G401.6 (cell line): ENCODE measurements at regions not wholly inside any gene's neighbourhood (a gene's known extent, or its start where the extent isn't known, plus 50 kb on each side); places are given as distances from the start of the nearest gene placed in this dataset.

Experiments used
- FAIRE-seq: peaks from 2 replicates; lab custom pipeline; 2012; peaks lifted over from hg19 to GRCh38; lab: Jason Lieb, UNC

DNA sequence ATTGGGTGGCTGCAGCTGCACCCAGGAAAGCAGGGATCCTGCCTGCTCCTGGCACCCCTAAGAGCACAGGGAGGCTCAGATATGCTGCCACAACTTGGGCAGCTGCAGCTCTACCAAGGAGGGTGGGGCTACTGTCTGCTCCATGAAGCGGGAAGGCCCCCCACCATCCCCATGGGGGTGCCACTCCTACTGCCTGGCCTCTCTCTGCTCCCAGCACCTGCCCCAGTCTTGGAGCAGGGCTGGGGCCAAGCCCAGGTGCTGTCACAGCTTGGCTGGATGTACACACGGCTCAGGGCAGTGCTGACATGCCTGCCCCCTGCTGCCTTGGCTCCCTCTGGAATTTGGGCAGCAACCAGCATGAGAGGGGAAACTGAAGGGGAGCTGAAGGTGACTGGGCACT lies 214.7 kb upstream of the PLPPR1 start:
- no peak for FAIRE-seq

DNA sequence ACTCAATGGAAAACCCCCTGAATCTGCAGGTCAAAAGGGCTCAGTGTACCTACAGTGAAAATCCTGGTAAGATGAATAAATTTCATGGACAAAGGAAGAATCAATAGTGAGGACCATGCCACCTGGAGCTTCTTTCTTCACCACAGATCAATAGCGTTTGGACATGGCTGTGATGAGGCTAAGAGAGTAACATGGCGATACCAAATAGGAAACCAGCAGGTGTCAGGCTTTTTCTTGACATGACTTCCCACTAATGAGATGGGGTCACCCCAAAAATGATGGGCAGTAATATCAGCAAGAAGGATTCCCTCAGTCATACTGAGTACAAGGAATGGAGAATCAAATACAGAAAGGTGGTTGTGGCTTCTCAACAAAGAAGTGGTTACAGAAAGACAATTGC lies 208.5 kb upstream of the PLPPR1 start:
- FAIRE-seq = no peak

GRCh38 chr9:100833035-100833434 lies 195.5 kb upstream of the PLPPR1 start:
- peak; percentile 74 for FAIRE-seq

- no peak for FAIRE-seq
Observed at GRCh38 chr9:100838857-100839256, 189.7 kb upstream of the PLPPR1 start.

GRCh38 chr9:100848726-100849125 lies 179.8 kb upstream of the PLPPR1 start:
- FAIRE-seq = no peak

GRCh38 chr9:100852088-100852487 lies 176.4 kb upstream of the PLPPR1 start:
- FAIRE-seq = no peak

DNA sequence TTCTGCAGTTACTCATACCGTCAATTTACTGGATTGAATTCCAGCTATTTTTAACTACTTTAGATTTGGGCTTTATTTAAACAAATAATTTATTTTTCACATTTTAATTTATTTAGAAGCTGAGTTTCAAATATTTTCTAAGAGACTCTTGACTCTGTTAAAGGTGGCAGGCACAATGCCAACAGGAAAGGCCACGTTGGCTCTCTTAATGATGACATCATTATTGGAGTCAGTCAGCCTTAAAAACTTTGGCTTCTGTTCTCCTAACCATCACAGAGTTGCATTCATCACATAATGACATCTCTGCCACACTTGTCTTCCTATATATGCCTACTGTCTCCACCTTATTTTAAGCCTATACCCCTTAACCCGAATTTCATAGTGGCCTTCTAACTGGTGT lies 172.3 kb upstream of the PLPPR1 start:
- FAIRE-seq = no peak

GRCh38 chr9:100865111-100865510 lies 163.4 kb upstream of the PLPPR1 start:
- no peak for FAIRE-seq

DNA sequence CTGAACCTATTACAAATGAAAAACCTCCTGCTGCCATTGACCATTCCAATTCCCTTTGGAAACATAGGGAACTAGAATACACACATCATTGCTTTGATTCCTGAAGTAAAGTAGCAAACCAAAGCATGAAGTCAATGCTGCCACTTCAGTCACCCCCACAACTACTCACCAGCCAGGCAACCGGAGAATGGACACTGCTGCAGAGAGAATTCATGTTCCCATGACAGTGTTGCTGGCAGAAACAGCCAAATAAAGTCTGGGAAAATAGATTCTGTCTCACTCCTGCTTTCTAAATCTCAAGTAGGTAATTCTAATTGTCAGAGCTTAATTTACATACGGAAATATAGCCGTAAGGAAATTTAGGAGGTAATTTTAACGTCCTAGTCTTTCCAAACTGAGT lies 162.9 kb upstream of the PLPPR1 start:
- FAIRE-seq = no peak

DNA sequence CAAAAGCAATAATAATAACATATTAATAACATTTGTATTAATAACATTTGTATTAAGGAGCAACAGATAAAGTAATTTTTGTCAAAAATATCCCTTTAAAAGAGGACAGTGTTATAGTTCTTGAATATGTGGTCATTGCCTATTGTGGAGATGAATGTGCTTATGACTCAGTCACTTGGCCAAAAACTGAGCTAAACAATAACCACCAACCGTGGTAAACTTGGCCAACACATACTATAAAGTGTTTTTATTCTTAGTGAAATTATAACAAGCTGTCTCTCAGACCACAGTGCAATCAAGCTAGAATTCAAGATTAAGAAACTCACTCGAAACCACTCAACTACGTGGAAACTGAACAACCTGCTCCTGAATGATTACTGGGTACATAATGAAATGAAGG lies 159.2 kb upstream of the PLPPR1 start:
- FAIRE-seq = no peak

GRCh38 chr9:100879884-100880283 lies 148.6 kb upstream of the PLPPR1 start:
- no peak for FAIRE-seq

GRCh38 chr9:100880284-100880683 lies 148.2 kb upstream of the PLPPR1 start:
- no peak for FAIRE-seq

GRCh38 chr9:100884518-100884917 lies 144.0 kb upstream of the PLPPR1 start:
- FAIRE-seq = no peak

GRCh38 chr9:100890321-100890720 lies 138.2 kb upstream of the PLPPR1 start:
- FAIRE-seq = no peak

GRCh38 chr9:100911273-100911672 lies 117.3 kb upstream of the PLPPR1 start:
- FAIRE-seq = no peak

GRCh38 chr9:100913257-100913656 lies 115.3 kb upstream of the PLPPR1 start:
- FAIRE-seq = no peak

DNA sequence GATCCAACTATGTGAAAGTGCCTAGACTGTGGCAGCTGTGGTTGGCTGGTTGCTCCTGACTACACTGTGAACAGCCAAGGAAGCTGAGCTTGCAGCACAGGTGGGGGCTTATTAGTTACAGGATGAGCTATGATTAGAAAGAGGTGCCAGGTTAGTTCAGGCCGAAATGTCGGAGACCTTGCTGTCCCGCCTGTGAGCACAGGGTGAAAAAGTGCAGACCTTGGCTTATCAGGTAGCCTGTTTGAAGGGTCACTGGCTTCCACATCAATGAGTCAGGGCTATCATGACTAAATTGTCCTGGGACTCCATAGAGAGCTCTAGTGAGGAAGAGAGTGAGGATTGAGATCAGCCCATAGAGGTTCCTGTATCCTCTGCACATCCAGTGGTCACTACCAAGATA lies 114.3 kb upstream of the PLPPR1 start:
- FAIRE-seq = no peak

DNA sequence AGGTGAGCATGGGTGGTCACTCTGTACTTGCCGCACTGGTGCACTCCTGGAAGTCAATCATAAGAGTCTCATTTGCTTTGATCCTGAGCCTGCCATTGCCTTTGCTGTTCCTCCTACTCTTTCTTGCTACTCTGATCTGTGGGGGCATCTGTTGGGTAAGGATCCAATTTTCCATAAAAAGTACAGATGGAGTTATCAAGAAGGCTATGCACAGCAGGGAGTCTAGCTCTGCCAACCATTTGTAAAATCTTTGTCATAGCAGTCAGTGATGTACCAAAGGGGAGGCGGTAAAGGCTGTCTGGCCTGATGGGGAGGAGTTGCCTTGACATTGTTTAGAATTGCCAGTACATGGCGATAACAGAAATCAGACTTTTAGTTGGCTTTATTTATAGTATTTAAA lies 109.0 kb upstream of the PLPPR1 start:
- FAIRE-seq = no peak

GRCh38 chr9:100926366-100926765 lies 102.2 kb upstream of the PLPPR1 start:
- FAIRE-seq = no peak

GRCh38 chr9:100927763-100928162 lies 100.8 kb upstream of the PLPPR1 start:
- FAIRE-seq = no peak

GRCh38 chr9:100933656-100934055 lies 94.9 kb upstream of the PLPPR1 start:
- FAIRE-seq = no peak

DNA sequence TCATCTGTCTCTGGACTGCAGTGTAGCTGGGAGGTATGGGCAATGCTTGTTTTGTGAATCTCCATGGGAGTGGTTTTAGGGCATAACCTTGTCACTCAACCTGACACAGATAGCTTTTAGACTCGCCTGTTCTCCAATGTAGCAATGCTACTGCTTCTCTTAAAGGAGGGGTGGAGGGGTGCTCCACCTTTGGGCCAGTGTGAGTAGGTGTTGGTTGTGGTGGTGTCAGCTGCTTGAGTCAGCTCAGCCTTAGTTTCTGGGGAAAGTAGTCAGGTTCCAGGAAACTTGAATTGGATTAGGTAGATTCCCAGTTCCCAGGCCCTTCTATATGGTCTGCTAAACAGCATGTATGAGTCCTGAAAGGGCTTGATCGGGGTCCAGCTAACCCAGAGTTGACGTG lies 91.1 kb upstream of the PLPPR1 start:
- no peak for FAIRE-seq

DNA sequence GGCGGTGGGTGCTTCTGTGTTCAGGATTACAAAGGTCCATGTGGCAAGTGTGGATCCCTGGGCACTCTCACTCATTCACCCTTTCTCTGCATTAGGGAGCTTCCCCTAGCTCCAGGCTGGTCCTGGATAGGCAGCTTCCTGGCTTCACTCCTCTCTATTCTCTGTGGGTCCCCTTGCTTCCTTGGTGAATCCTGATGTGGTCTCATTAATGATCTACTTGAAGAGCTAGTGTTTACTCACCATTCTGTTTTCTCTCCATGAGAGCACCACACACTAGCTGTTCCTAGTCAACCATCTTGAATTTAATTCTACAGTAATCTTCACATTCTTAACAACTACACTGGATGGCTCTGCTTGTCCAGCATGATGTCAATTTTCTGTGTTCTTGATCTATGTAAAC lies 90.0 kb upstream of the PLPPR1 start:
- no peak for FAIRE-seq

DNA sequence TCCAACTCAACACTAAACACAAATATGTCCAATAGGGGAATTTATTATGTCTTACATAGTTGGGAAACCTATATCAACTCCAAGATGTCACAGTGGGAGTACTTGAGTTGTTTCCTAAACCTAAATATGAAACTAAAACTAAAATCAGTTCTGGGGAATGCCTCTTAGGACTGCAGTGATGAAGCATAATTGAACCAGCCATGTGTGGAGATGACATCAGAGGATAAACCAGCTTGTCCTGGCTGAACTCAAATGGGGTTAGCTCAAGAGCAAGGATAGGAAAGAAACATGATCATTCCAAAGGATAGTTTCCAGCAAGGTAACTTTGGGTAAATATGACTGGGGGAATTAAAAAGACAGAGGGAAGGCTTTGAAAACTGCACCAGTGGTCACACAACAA lies 88.9 kb upstream of the PLPPR1 start:
- no peak for FAIRE-seq

DNA sequence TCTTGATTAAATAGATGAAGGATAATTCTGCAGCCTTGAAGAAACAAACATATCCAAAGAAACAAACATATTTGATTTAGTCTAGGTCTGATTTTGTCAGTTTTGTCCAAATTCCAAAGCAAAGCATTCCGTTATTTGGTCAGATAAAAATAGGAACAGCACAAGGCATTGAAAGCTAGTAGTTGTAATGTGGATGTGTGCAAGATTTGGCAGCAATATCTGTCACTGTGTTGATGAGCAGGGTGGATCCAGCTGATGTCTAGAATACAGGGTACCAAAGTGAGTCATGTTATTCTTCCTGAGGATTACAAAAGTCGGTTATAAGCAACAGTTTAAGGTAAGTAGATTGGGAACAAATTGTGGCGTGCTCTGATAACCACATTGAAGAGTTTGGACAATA lies 69.3 kb upstream of the PLPPR1 start:
- FAIRE-seq = no peak
